Adrenal gland (tissue), 5 donors: ENCODE measurements at regions not wholly inside any gene's neighbourhood (a gene's known extent, or its start where the extent isn't known, plus 50 kb on each side); places are given as distances from the start of the nearest gene placed in this dataset.

Source experiments
- POLR2A ChIP-seq, 2 donors: fragments of 450-650 bp; IDR thresholded peaks; one replicate each; pipeline ENCODE4 v1.6.1; 2017; ENCODE audit warnings: antibody characterized with exemption in 2 of 2, mild to moderate bottlenecking in 2 of 2, moderate library complexity in 1 of 2
- TF ChIP-seq, protein P1 (sequence below), 6 experiments: fragments of 450-650 bp in 4 of 6; fragments of 200-600 bp in 2 of 6; sonication (generic) in 1 of 6; IDR thresholded peaks; 1 replicate in 5 of 6; 2 replicates in 1 of 6; pipeline versions ENCODE4 v1.5.1 to v1.8.0; 2016 to 2021; ENCODE audit warnings: antibody characterized with exemption in 6 of 6, mild to moderate bottlenecking in 2 of 6, moderate library complexity in 1 of 6
- donor health status: DM: no; HTN: no; CAD: no.

DNA sequence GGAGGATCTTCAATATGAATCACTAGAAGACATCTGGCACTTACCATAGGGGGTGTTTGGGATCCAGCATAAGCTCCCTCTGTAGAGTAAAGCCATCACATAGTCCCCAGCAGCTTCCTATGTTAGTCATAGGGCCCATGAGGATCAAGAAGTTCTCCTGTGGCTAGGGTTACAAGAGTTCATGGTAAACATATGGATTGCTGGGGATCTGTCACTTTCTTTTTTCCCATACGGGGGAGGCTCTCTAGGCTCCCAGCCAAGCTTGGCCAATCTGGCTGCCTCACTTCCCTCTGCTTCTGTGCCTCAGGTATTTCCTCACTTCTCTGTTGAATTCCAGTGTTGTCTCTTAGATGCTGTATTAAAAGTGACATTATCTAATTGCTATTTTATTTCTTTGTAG, 597.9 kb downstream of the PDCD6IP start:
- TF ChIP-seq, protein P1, sequence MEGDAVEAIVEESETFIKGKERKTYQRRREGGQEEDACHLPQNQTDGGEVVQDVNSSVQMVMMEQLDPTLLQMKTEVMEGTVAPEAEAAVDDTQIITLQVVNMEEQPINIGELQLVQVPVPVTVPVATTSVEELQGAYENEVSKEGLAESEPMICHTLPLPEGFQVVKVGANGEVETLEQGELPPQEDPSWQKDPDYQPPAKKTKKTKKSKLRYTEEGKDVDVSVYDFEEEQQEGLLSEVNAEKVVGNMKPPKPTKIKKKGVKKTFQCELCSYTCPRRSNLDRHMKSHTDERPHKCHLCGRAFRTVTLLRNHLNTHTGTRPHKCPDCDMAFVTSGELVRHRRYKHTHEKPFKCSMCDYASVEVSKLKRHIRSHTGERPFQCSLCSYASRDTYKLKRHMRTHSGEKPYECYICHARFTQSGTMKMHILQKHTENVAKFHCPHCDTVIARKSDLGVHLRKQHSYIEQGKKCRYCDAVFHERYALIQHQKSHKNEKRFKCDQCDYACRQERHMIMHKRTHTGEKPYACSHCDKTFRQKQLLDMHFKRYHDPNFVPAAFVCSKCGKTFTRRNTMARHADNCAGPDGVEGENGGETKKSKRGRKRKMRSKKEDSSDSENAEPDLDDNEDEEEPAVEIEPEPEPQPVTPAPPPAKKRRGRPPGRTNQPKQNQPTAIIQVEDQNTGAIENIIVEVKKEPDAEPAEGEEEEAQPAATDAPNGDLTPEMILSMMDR (IDR thresholded peaks at IDR 0.05), result no peak
- no peak for TF ChIP-seq POLR2A (IDR thresholded peaks at IDR 0.05)
